OCI-LY7 (cell line): ENCODE measurements at regions not wholly inside any gene's neighbourhood (a gene's known extent, or its start where the extent isn't known, plus 50 kb on each side); places are given as distances from the start of the nearest gene placed in this dataset.

Experiments
- BruUV-seq: library from RNA; stranded (reverse); fragments of 400-500 nt; replicated peaks from 2 replicates; lab custom pipeline; 2021; lab: Mats Ljungman, UMichigan
- CTCF ChIA-PET: fragments of 300-600 bp; sonication (Branson Sonifier 250); formaldehyde crosslinking; loops from one replicate; lab custom pipeline; 2022; ENCODE audit warnings: antibody characterized with exemption; ENCODE audit not compliant: unreplicated experiment; lab: Charles Lee
- POLR2A ChIA-PET: fragments of 300-600 bp; sonication (Branson Sonifier 250); formaldehyde crosslinking; loops from one replicate; lab custom pipeline; 2022; ENCODE audit warnings: antibody characterized with exemption; lab: Charles Lee
- DNase-seq: peaks from one replicate; pipeline ENCODE4 v3.0.0-alpha.2; 2015; ENCODE audit warnings: low spot score
- H2AFZ ChIP-seq: fragments of 200-600 bp; sonication (generic), shearing (Covaris generic); 2 replicates; pipeline ENCODE4 v1.6.1; 2014; ENCODE audit warnings: mild to moderate bottlenecking, antibody characterized with exemption, low read length, moderate library complexity
- H3K27ac ChIP-seq: fragments of 200-600 bp; sonication (generic); 2 replicates; pipeline ENCODE4 v1.5.1; 2014; ENCODE audit warnings: mixed run types, low read depth, mild to moderate bottlenecking, moderate library complexity, low read length, inconsistent platforms; ENCODE audit not compliant: poor library complexity, severe bottlenecking
- H3K36me3 ChIP-seq: fragments of 200-600 bp; sonication (generic); 2 replicates; pipeline ENCODE4 v1.6.1; 2014; ENCODE audit warnings: mild to moderate bottlenecking, antibody characterized with exemption, low read length, moderate library complexity, mixed read lengths; ENCODE audit not compliant: insufficient read depth
- H3K4me1 ChIP-seq: fragments of 200-600 bp; sonication (generic); 2 replicates; pipeline ENCODE4 v1.5.1; 2014; ENCODE audit warnings: mild to moderate bottlenecking, low read length; ENCODE audit not compliant: insufficient read depth, poor library complexity, severe bottlenecking
- H3K4me2 ChIP-seq: fragments of 200-600 bp; sonication (generic); 2 replicates; pipeline ENCODE4 v1.6.1; 2014; ENCODE audit warnings: mild to moderate bottlenecking, low read length
- H3K4me3 ChIP-seq: fragments of 200-600 bp; sonication (generic); 2 replicates; pipeline ENCODE4 v1.5.1; 2014; ENCODE audit warnings: mild to moderate bottlenecking, low read depth, low read length; ENCODE audit not compliant: poor library complexity, severe bottlenecking
- H3K79me2 ChIP-seq: fragments of 200-600 bp; sonication (generic); 2 replicates; pipeline ENCODE4 v1.6.1; 2016; ENCODE audit warnings: low read depth, mild to moderate bottlenecking, low read length, moderate library complexity, mixed read lengths; ENCODE audit not compliant: insufficient read depth
- H3K9me2 ChIP-seq: fragments of 200-600 bp; sonication (generic); 2 replicates; pipeline ENCODE4 v1.6.1; 2016; ENCODE audit warnings: mild to moderate bottlenecking, low read length, mixed read lengths; ENCODE audit not compliant: insufficient read depth
- H3K9me3 ChIP-seq: fragments of 200-600 bp; sonication (generic); 2 replicates; pipeline ENCODE4 v1.6.1; 2014; ENCODE audit warnings: mild to moderate bottlenecking, mixed run types, low read length, mixed read lengths
- H4K20me1 ChIP-seq: fragments of 200-600 bp; sonication (generic); 2 replicates; pipeline ENCODE4 v1.6.1; 2014; ENCODE audit warnings: mild to moderate bottlenecking, antibody characterized with exemption, low read length, moderate library complexity, mixed read lengths; ENCODE audit not compliant: insufficient read depth
- EZH2phosphoT487 ChIP-seq: fragments of 200-600 bp; sonication (generic); IDR thresholded peaks from 2 replicates; pipeline ENCODE4 v1.6.1; 2018; ENCODE audit warnings: low read depth, borderline replicate concordance, mild to moderate bottlenecking, mixed run types, antibody characterized with exemption, low read length, moderate library complexity, mixed read lengths
- intact Hi-C: fragments of 100-400 bp; cut with micrococcal nuclease; formaldehyde crosslinking; loops from one replicate; pipeline ENCODE4 v1.10.0; 2022; ENCODE audit not compliant: unreplicated experiment
- TF ChIP-seq, protein P1 (sequence below): fragments of 200-600 bp; sonication (generic); conservative IDR thresholded peaks from 2 replicates; pipeline ENCODE4 v1.5.1; 2014; ENCODE audit warnings: mild to moderate bottlenecking, antibody characterized with exemption, low read length, moderate library complexity, mixed read lengths

DNA sequence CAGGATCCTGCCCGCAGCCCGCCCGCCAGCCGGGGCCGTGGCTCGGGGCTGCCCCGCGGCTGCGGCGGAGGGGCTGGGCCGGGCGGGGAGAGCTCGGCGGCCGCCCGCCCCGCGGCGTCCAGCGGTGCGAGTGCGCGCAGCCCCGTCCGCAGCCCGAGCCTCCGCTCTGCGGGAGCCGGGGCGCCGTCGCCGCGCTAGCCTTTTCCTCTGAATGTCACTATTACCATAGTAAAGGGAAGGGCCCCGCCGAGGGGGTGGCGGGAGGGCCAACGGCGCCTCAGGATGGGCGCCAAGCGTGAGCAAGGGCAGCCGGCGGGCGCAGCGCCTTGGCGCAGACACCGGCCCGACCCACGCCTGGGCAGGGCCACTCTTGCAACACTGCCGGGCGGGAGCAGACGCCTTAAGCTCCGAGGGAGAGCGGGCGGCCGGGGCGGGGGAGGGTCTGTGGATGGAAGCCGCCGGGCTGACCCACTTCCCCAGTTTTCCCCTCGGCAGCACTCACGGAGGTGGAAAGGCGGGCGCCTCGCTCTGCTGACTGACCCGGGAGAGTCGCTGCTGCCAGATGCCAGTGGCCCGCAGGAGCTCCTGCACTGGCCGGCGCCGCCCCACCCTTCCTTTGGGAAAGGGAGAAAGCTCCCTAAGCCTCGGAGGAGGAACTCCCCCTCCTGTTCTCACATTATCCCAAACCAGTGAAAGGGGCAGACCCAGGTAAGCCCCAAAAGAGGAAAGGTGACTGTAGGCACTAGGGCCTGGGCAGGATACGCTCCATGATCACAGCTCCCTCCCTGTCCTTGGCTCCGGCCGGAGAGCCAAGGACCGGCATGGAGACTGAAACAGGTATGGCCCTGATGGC is 329.4 kb downstream of the HNRNPD start:
- intact Hi-C loops: no loop called here
- no peaks in the 10 kb centered on the region for H3K4me1 ChIP-seq
- H3K9me3 ChIP-seq: no peaks in the 10 kb centered on the region
- no peak overlapping the region for H3K27ac ChIP-seq
- POLR2A ChIA-PET: no interaction called here
- H2AFZ ChIP-seq: no peak overlapping the region
- CTCF ChIA-PET: no interaction called here
- BruUV-seq: no TSS peak
- H3K4me3 ChIP-seq: no peak overlapping the region
- no peak for TF ChIP-seq EZH2phosphoT487
- TF ChIP-seq, protein P1, sequence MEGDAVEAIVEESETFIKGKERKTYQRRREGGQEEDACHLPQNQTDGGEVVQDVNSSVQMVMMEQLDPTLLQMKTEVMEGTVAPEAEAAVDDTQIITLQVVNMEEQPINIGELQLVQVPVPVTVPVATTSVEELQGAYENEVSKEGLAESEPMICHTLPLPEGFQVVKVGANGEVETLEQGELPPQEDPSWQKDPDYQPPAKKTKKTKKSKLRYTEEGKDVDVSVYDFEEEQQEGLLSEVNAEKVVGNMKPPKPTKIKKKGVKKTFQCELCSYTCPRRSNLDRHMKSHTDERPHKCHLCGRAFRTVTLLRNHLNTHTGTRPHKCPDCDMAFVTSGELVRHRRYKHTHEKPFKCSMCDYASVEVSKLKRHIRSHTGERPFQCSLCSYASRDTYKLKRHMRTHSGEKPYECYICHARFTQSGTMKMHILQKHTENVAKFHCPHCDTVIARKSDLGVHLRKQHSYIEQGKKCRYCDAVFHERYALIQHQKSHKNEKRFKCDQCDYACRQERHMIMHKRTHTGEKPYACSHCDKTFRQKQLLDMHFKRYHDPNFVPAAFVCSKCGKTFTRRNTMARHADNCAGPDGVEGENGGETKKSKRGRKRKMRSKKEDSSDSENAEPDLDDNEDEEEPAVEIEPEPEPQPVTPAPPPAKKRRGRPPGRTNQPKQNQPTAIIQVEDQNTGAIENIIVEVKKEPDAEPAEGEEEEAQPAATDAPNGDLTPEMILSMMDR: no peak
- no peaks in the 10 kb centered on the region for H4K20me1 ChIP-seq
- H3K9me2 ChIP-seq: no peaks in the 10 kb centered on the region
- DNase-seq: no peak
- no peaks in the 10 kb centered on the region for H3K36me3 ChIP-seq
- H3K79me2 ChIP-seq: no peaks in the 10 kb centered on the region
- H3K4me2 ChIP-seq: no peak overlapping the region

DNA sequence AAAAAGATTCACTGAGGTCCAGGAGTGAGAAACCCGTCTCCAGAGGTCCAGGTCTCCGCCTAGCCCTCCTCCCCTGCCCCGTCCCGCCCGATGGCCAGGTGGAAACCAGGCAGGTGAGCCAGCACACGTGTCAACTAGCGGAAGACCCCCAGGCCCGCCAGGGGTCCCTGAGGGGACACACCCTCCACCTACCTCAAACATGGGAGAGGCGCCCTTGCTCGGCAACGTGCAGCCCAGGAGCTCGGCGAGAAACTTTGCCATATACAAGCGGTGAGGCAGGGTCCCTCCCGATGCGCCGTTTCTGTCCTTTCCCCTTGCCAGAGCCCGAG is 330.0 kb downstream of the HNRNPD start:
- Histone ChIP-seq H3K4me3 (no peak overlapping the region), H3K79me2 (no peaks in the 10 kb centered on the region), H3K9me3 (no peaks in the 10 kb centered on the region), H3K4me2 (no peak overlapping the region), H3K9me2 (no peaks in the 10 kb centered on the region), H4K20me1 (no peaks in the 10 kb centered on the region), H3K4me1 (no peaks in the 10 kb centered on the region), H3K36me3 (no peaks in the 10 kb centered on the region), H2AFZ (no peak overlapping the region), H3K27ac (no peak overlapping the region)
- no peak for DNase-seq
- CTCF ChIA-PET: no interaction called here
- TF ChIP-seq, protein P1: no peak
- no peak for TF ChIP-seq EZH2phosphoT487
- intact Hi-C loops: no loop called here
- POLR2A ChIA-PET: no interaction called here
- BruUV-seq: no TSS peak

DNA sequence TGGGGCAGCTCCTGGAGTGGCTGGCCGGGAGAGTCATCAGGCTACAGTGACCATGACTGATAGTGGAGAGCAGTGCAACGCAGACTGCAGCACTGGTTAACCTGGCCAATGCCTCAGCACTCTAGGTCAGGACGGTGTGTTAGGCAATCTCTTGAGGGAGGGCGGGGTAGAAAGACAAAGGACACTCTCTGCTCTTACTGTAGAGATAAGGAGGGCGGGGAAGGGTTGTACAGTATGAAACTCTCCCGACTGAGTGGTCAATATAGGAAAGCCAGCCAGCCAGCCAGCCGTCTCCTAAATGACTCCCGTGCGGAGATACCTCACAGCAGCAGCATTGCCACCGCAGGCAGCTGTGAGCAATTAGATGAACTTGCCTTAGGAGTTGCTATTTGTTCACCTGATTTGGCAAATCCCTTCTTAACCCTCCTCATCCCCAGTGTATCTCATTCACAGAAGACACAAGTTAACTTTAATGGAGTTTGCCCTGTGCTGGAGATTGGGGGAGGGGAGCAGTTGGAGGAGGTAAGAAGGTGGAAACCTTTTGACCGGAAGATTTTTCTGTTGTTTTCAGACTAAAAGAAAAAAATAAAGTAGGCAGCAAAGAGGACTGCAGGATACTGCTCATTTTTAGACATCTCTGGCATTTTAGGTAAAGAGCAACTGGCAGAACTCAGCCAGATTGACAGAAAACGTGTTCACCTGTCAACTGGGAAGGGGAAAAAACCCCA is 330.5 kb downstream of the HNRNPD start:
- POLR2A ChIA-PET: no interaction called here
- no TSS peak for BruUV-seq
- Histone ChIP-seq H3K27ac (no peak overlapping the region), H3K4me2 (no peak overlapping the region), H3K36me3 (no peaks in the 10 kb centered on the region), H3K9me2 (no peaks in the 10 kb centered on the region), H3K4me1 (no peaks in the 10 kb centered on the region), H3K79me2 (no peaks in the 10 kb centered on the region), H2AFZ (no peak overlapping the region), H4K20me1 (no peaks in the 10 kb centered on the region), H3K4me3 (no peak overlapping the region), H3K9me3 (no peaks in the 10 kb centered on the region)
- CTCF ChIA-PET: no interaction called here
- intact Hi-C loops: no loop called here
- no peak for DNase-seq
- TF ChIP-seq EZH2phosphoT487: no peak
- TF ChIP-seq, protein P1: no peak
